ENCODE measurements at regions not wholly inside any gene's neighbourhood (a gene's known extent, or its start where the extent isn't known, plus 50 kb on each side); places are given as distances from the start of the nearest gene placed in this dataset.
"Not testable (repeated sequence)": the region's sequence is repeated elsewhere in the genome, so short reads cannot be mapped to it uniquely, and the experiment has no call there.

GRCh38 chr2:19123556-19123955 is 234.9 kb downstream of the OSR1 start:
- in situ Hi-C loops (cut with HindIII; ENCODE audit: low pct_unique_long_range_greater_than_20kb, low sequenced_read_pairs), result no loop called here
- DNase-seq (ENCODE audit: low read depth), result no peak

DNA sequence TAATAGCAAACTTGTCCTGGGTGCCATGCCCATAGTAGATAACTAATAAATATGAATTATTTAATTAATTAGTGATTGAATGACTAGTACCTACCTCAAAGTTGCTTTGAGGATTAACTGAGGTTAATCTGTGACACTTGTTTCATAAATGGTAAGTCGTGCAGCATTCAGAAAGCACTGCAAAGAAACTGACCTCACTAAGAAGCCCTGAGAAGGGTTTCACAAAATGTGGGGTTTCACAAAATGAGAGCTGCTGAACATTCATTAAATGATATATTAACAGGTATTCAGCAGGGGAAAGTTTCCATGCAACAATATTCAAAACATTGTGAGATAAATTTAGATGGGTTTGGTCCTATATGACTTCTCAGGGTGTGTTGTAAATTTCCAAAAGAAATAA is 236.2 kb downstream of the OSR1 start:
- in situ Hi-C loops (cut with HindIII; ENCODE audit: low pct_unique_long_range_greater_than_20kb, low sequenced_read_pairs), result no loop called here
- DNase-seq (ENCODE audit: low read depth), result no peak

DNA sequence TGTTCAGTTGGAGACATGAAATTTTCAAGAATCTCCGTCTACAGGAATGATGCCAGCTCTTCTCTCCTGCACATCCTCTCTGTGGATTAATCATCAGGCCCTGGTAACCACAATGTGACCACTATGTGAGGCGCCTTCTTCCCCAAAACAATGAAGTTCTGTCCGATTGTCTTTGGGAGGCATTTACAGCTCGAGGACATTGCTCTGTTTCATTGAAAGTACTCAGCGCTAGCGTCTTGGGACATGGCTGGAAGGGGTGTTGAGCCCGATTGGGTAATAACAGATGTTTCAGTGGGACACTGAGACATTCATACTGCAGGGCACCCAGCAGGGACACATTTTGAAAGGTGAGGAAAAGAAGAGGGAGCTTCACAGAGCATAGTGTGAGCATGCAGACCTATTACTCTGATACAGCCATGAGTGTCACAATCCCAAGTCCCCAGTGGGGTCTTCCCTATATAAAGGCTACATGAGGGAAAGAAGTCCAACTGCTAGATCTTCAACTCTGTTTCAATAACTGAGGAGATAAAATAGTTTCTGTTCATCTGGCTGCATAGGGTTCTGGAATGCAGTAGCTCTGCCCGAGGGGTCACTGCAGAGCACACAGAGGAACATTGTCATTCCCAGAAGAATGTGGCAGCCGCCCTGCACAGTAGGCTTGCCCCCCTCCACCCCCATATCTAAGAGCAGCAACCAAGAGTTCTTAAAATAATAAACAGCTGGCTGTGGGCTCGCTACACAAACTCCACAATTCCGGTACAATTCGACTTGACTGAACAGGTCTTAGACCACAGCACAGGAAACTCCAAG is 237.3 kb downstream of the OSR1 start:
- in situ Hi-C loops (cut with HindIII; ENCODE audit: low pct_unique_long_range_greater_than_20kb, low sequenced_read_pairs), result no loop called here
- no peak for DNase-seq (ENCODE audit: low read depth)

DNA sequence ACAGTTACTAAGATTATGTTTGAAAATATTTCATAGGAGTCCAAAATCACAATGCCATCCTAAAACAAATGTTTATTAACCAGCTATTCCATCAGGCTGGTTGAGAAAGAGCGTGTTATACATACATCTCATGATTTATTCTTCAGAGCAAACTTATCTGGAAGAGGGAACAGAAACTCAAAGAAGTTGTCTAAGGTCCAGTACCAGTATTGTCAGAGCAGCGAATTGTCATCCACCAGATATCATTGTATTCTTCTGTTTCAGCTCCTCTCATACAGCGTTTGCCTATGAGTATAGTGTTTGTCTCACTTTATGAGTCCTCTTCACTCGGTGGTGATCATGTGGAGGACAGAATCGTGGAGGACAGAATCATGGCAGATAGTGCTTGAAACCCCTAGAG is 238.2 kb downstream of the OSR1 start:
- in situ Hi-C loops (cut with HindIII; ENCODE audit: low pct_unique_long_range_greater_than_20kb, low sequenced_read_pairs), result no loop called here
- no peak for DNase-seq (ENCODE audit: low read depth)

GRCh38 chr2:19119326-19120001 is 239.0 kb downstream of the OSR1 start:
- in situ Hi-C loops (cut with HindIII; ENCODE audit: low pct_unique_long_range_greater_than_20kb, low sequenced_read_pairs), result no loop called here
- DNase-seq (ENCODE audit: low read depth), result no peak

GRCh38 chr2:19116918-19117317 is 241.5 kb downstream of the OSR1 start:
- DNase-seq (ENCODE audit: low read depth), result no peak
- in situ Hi-C loops (cut with HindIII; ENCODE audit: low pct_unique_long_range_greater_than_20kb, low sequenced_read_pairs), result no loop called here

GRCh38 chr2:19114754-19115231 is 243.6 kb downstream of the OSR1 start:
- DNase-seq (ENCODE audit: low read depth), result no peak

DNA sequence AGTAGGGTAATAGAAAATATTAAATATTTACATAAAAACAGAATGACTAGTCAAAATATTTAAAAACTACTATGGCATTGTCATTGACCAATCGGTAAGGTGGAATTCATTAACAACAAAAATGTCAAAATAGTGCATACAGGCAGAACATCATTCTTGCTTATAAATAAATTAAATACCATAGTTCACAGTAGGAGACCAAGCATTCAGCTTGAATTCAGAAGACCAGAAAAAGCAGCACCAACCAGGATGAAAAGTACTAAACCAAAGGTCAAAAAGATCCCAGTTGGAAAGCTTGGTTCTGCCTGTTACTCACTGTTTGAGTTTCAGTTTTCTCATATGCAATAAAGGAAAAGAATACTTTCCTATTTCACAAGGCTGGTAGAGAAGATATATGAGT is 244.3 kb downstream of the OSR1 start:
- no peak for DNase-seq (ENCODE audit: low read depth)
- in situ Hi-C loops (cut with HindIII; ENCODE audit: low pct_unique_long_range_greater_than_20kb, low sequenced_read_pairs), result no loop called here

More at GRCh38 chr2:19114754-19115231, 243.6 kb downstream of the OSR1 start:
- in situ Hi-C loops (cut with HindIII; ENCODE audit: low pct_unique_long_range_greater_than_20kb, low sequenced_read_pairs), result no loop called here

DNA sequence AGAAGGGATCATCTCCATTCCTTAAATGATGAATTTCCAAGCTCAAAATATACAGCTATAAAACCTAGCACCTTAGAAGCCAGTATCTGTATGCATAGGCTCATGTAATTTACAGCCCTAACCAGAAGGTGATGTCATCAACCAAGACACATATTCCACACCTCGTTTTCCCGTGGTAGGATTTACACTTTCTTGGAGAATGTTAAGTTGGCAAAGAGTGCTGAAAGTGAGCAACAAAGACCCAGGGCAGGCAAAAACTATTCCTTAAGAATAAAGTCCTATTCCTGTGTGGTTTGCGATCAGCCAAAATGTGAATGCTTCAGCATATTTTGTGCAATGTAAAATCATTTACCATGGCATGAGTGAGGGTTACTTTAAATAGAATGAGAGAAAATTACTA is 247.1 kb downstream of the OSR1 start:
- in situ Hi-C loops (cut with HindIII; ENCODE audit: low pct_unique_long_range_greater_than_20kb, low sequenced_read_pairs), result no loop called here
- no peak for DNase-seq (ENCODE audit: low read depth)

- in situ Hi-C loops (cut with HindIII; ENCODE audit: low pct_unique_long_range_greater_than_20kb, low sequenced_read_pairs), result no loop called here
- no peak for DNase-seq (ENCODE audit: low read depth)
Observed at GRCh38 chr2:19109518-19109917, 248.9 kb downstream of the OSR1 start.

DNA sequence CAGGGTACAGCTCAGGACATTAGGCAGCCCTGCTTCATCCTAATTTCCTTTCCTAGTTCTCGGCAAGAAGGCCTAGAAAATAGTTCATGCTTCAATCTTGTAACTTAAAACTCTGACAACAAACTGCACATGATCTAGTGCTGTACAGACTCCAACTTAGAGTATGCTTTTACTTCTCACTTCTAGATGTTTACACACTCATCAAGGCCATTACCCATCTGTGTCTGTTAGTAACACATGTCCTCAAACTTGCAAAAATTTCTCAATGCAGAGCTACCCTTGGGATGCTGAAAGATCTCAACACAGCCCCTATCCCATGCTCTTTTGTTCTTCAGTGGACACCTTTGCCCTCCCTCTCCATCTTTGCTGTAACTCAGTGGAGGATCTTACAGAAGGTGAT is 252.0 kb downstream of the OSR1 start:
- in situ Hi-C loops (cut with HindIII; ENCODE audit: low pct_unique_long_range_greater_than_20kb, low sequenced_read_pairs), result no loop called here

DNA sequence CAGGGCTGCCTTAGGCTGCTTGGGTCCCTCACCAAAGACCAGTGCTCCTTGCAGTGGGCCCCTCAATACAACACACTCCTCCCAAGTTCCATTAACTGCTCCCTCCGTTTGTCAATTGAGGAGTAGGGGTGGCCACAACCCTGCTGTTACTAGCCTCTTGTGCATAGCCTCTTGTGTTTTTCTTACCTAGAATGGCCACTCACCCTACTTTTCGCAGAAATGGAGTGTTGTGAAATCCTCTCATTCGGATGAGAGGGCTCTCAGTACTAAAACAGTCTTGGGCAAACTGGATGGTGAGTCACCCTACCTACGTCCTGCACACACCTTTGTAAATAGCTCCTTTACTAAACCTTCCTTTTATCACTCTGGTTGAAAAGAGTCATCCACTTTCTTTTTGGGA is 253.9 kb downstream of the OSR1 start:
- in situ Hi-C loops (cut with HindIII; ENCODE audit: low pct_unique_long_range_greater_than_20kb, low sequenced_read_pairs), result no loop called here
- DNase-seq (ENCODE audit: low read depth), result no peak

More for the DNA sequence above, 252.0 kb downstream of the OSR1 start:
- DNase-seq (ENCODE audit: low read depth), result no peak

DNA sequence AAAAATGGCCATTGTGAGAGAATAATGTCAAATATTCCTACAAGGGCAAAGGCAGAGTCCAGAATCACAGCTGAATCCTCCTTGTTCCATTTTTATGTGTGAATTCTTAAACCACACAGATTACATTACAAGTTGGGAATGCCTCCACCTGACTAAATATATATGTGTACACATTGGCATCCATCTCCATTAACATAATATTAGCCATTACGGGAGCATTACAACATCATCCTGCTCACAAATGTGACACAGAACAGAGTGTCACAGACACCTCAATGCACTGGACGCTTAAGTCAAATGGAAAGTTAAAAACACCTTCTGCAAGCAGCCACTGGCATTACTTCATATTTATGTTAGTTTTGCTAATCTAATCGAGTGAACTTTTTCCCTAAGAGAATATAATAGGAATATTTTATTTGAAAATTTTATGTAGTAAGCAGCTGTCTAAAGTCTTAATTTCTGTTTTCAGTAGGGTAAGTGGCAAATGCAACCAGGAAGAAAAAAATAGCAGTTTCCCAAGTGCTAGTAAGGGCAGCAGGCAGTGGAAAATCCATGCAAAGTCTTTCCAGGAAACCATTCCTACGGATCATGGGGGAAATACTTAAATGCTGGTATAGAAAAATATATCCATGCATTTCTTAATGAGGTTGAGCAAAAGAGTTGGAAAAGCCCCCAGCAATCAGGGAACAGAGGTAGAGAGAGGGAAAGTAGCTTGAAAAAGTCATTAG is 255.6 kb downstream of the OSR1 start:
- DNase-seq (ENCODE audit: low read depth), result no peak
- in situ Hi-C loops (cut with HindIII; ENCODE audit: low pct_unique_long_range_greater_than_20kb, low sequenced_read_pairs), result no loop called here

DNA sequence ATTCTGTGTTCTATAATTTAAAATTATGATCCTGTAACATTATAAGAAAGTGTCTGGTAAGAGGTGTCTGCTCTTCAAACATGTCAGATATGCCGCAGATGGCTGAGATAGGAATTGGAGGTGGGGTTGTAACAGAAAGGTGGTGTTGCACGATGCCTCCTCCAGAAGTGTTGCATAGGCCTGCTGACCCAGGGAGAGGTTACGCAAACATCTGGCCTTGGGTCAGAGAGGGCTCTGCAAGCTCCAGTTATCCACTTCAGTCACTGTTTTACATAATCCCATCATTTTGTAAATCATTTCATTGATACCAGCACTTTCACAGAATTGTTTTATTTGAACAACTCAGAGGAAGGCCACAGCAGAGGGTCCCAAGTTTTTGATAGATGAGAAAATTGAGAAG is 256.5 kb downstream of the OSR1 start:
- in situ Hi-C loops (cut with HindIII; ENCODE audit: low pct_unique_long_range_greater_than_20kb, low sequenced_read_pairs), result no loop called here
- DNase-seq (ENCODE audit: low read depth), result no peak

DNA sequence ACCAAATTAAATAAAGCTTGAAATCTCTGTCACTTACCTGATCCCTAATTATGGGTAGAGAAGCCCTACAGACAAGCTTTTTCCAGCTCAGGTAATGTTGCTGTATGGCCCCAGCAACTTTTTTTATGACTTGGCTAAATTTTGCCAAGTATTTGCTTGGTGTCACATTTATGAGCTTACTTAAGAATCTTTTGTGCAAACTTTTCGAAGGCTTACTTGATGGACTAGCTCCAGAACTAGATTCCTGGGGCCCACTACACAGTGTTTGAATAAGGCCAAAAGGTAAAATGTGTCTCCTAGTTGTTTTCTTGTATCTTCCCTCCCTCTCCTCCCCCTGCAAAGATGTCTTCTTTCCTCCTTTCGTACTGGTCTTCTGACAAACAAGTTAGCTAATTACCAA is 257.9 kb downstream of the OSR1 start:
- in situ Hi-C loops (cut with HindIII; ENCODE audit: low pct_unique_long_range_greater_than_20kb, low sequenced_read_pairs), result no loop called here
- no peak for DNase-seq (ENCODE audit: low read depth)

- in situ Hi-C loops (cut with HindIII; ENCODE audit: low pct_unique_long_range_greater_than_20kb, low sequenced_read_pairs), result no loop called here
- DNase-seq (ENCODE audit: low read depth), result no peak
Observed at GRCh38 chr2:19099181-19099580, 259.2 kb downstream of the OSR1 start.

GRCh38 chr2:19098467-19099160 is 259.8 kb downstream of the OSR1 start:
- in situ Hi-C loops (cut with HindIII; ENCODE audit: low pct_unique_long_range_greater_than_20kb, low sequenced_read_pairs), result no loop called here
- DNase-seq (ENCODE audit: low read depth), result no peak

DNA sequence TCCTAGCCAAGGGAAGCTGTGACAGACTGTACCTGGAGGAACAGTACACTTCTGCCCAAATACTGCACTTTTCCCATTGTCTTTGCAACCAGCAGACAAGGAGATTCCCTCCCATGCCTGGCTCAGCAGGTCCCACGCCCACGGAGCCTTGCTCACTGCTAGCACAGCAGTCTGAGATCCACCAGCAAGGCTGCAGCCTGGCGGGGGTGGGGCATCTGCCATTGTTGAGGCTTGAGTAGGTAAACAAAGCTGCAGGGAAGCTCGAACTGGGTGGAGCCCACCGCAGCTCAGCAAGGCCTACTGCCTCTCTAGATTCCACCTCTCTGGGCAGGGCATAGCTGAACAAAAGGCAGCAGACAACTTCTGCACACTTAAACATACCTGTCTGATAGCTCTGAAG is 268.9 kb downstream of the OSR1 start:
- in situ Hi-C loops (cut with HindIII; ENCODE audit: low pct_unique_long_range_greater_than_20kb, low sequenced_read_pairs), result not testable (repeated sequence)

DNA sequence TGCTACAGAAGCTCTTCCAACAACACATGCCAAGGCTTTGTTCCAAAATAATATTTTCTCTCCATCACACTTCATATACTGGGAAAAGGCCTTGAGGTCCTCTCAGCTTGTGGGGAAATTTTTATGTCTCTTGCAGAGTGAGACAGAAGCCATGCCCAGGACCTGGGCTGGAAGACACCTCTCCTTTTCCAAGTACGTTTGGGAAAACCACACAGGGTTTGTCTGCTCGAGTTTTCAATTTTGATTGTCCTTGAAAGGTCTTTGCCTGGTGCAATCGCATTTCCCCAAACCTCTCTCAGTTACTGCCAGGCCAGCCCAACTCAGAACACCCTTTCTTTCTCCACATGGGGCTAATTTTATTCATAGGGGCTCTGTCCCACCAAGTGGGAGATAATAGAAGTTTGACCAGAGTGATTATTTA is 272.2 kb downstream of the OSR1 start:
- DNase-seq (ENCODE audit: low read depth), result no peak
- in situ Hi-C loops (cut with HindIII; ENCODE audit: low pct_unique_long_range_greater_than_20kb, low sequenced_read_pairs), result no loop called here

More for the DNA sequence above, 268.9 kb downstream of the OSR1 start:
- not testable (repeated sequence) for DNase-seq (ENCODE audit: low read depth)

Data from Caki2 (cell line).